ENCODE measurements at regions not wholly inside any gene's neighbourhood (a gene's known extent, or its start where the extent isn't known, plus 50 kb on each side); places are given as distances from the start of the nearest gene placed in this dataset.
A peak's percentile ranks its signal among the peaks of the same experiment; 100 is the strongest.

GRCh38 chr1:53390736-53391135 is 62.9 kb upstream of the LRP8 start:
- Histone ChIP-seq H3K4me3 (ENCODE audit: low read depth, low read length) (no peak overlapping the region), H3K9ac (ENCODE audit: low read length) (no peak overlapping the region), H3K4me1 (ENCODE audit: control insufficient read depth, insufficient read depth, low read length) (peaks cover 18% of the 10 kb centered on the region), H3K9me3 (ENCODE audit: control insufficient read depth, insufficient read depth, low read depth, low read length) (0 out of 2 replicates have a peak, but pooled peaks cover 3% of the 10 kb centered on the region), H3K27me3 (ENCODE audit: control insufficient read depth, insufficient read depth, low read length) (no peaks in the 10 kb centered on the region), H3K27ac (ENCODE audit: low read depth, low read length) (no peak overlapping the region), H3K36me3 (ENCODE audit: control insufficient read depth, insufficient read depth, low read length) (no peaks in the 10 kb centered on the region)

- H3K4me1 ChIP-seq (ENCODE audit: control insufficient read depth, insufficient read depth, low read length): peaks cover 23% of the 10 kb centered on the region
Observed at GRCh38 chr1:53391296-53391695, 63.4 kb upstream of the LRP8 start.

GRCh38 chr1:53391982-53392381 is 64.1 kb upstream of the LRP8 start:
- no peak overlapping the region for H3K27ac ChIP-seq (ENCODE audit: low read depth, low read length)

More at GRCh38 chr1:53391296-53391695, 63.4 kb upstream of the LRP8 start:
- H3K27me3 ChIP-seq (ENCODE audit: control insufficient read depth, insufficient read depth, low read length): no peaks in the 10 kb centered on the region
- H3K9ac ChIP-seq (ENCODE audit: low read length): no peak overlapping the region
- no peak overlapping the region for H3K27ac ChIP-seq (ENCODE audit: low read depth, low read length)
- H3K36me3 ChIP-seq (ENCODE audit: control insufficient read depth, insufficient read depth, low read length): no peaks in the 10 kb centered on the region
- no peak overlapping the region for H3K4me3 ChIP-seq (ENCODE audit: low read depth, low read length)
- H3K9me3 ChIP-seq (ENCODE audit: control insufficient read depth, insufficient read depth, low read depth, low read length): 0 out of 2 replicates have a peak, but pooled peaks cover 3% of the 10 kb centered on the region

GRCh38 chr1:53392460-53392859 is 64.6 kb upstream of the LRP8 start:
- no peaks in the 10 kb centered on the region for H3K27me3 ChIP-seq (ENCODE audit: control insufficient read depth, insufficient read depth, low read length)
- H3K9me3 ChIP-seq (ENCODE audit: control insufficient read depth, insufficient read depth, low read depth, low read length): 0 out of 2 replicates have a peak, but pooled peaks cover 3% of the 10 kb centered on the region
- no peak overlapping the region for H3K9ac ChIP-seq (ENCODE audit: low read length)
- H3K4me1 ChIP-seq (ENCODE audit: control insufficient read depth, insufficient read depth, low read length): peaks cover 35% of the 10 kb centered on the region
- no peak overlapping the region for H3K4me3 ChIP-seq (ENCODE audit: low read depth, low read length)
- H3K36me3 ChIP-seq (ENCODE audit: control insufficient read depth, insufficient read depth, low read length): no peaks in the 10 kb centered on the region
- H3K27ac ChIP-seq (ENCODE audit: low read depth, low read length): no peak overlapping the region

More at GRCh38 chr1:53391982-53392381, 64.1 kb upstream of the LRP8 start:
- Histone ChIP-seq H3K9me3 (ENCODE audit: control insufficient read depth, insufficient read depth, low read depth, low read length) (0 out of 2 replicates have a peak, but pooled peaks cover 3% of the 10 kb centered on the region), H3K36me3 (ENCODE audit: control insufficient read depth, insufficient read depth, low read length) (no peaks in the 10 kb centered on the region), H3K9ac (ENCODE audit: low read length) (no peak overlapping the region), H3K4me3 (ENCODE audit: low read depth, low read length) (no peak overlapping the region), H3K27me3 (ENCODE audit: control insufficient read depth, insufficient read depth, low read length) (no peaks in the 10 kb centered on the region), H3K4me1 (ENCODE audit: control insufficient read depth, insufficient read depth, low read length) (peaks cover 30% of the 10 kb centered on the region)

- 0 out of 2 replicates have a peak overlapping the region, but pooled peaks have one; percentile 28 for H3K27ac ChIP-seq (ENCODE audit: low read depth, low read length)
- H3K4me3 ChIP-seq (ENCODE audit: low read depth, low read length): no peak overlapping the region
Observed at GRCh38 chr1:53393325-53393792, 65.5 kb upstream of the LRP8 start.

GRCh38 chr1:53394306-53394705 is 64.9 kb upstream of the DMRTB1 start:
- no peak overlapping the region for H3K9ac ChIP-seq (ENCODE audit: low read length)
- no peaks in the 10 kb centered on the region for H3K27me3 ChIP-seq (ENCODE audit: control insufficient read depth, insufficient read depth, low read length)
- no peak overlapping the region for H3K27ac ChIP-seq (ENCODE audit: low read depth, low read length)
- H3K36me3 ChIP-seq (ENCODE audit: control insufficient read depth, insufficient read depth, low read length): no peaks in the 10 kb centered on the region
- peaks cover 46% of the 10 kb centered on the region for H3K4me1 ChIP-seq (ENCODE audit: control insufficient read depth, insufficient read depth, low read length)
- no peaks in the 10 kb centered on the region for H3K9me3 ChIP-seq (ENCODE audit: control insufficient read depth, insufficient read depth, low read depth, low read length)
- H3K4me3 ChIP-seq (ENCODE audit: low read depth, low read length): no peak overlapping the region

More at GRCh38 chr1:53393325-53393792, 65.5 kb upstream of the LRP8 start:
- Histone ChIP-seq H3K9ac (ENCODE audit: low read length) (no peak overlapping the region), H3K27me3 (ENCODE audit: control insufficient read depth, insufficient read depth, low read length) (no peaks in the 10 kb centered on the region), H3K4me1 (ENCODE audit: control insufficient read depth, insufficient read depth, low read length) (peaks cover 42% of the 10 kb centered on the region), H3K36me3 (ENCODE audit: control insufficient read depth, insufficient read depth, low read length) (no peaks in the 10 kb centered on the region), H3K9me3 (ENCODE audit: control insufficient read depth, insufficient read depth, low read depth, low read length) (no peaks in the 10 kb centered on the region)

GRCh38 chr1:53395671-53396215 is 63.5 kb upstream of the DMRTB1 start:
- Histone ChIP-seq H3K27me3 (ENCODE audit: control insufficient read depth, insufficient read depth, low read length) (no peaks in the 10 kb centered on the region), H3K9ac (ENCODE audit: low read length) (peak overlapping the region; percentile 8)

GRCh38 chr1:53396573-53397268 is 62.5 kb upstream of the DMRTB1 start:
- Histone ChIP-seq H3K36me3 (ENCODE audit: control insufficient read depth, insufficient read depth, low read length) (no peaks in the 10 kb centered on the region), H3K27ac (ENCODE audit: low read depth, low read length) (no peak overlapping the region; the same call in 1 of the 2 replicates), H3K27me3 (ENCODE audit: control insufficient read depth, insufficient read depth, low read length) (no peaks in the 10 kb centered on the region), H3K4me3 (ENCODE audit: low read depth, low read length) (no peak overlapping the region), H3K9me3 (ENCODE audit: control insufficient read depth, insufficient read depth, low read depth, low read length) (no peaks in the 10 kb centered on the region), H3K9ac (ENCODE audit: low read length) (peak overlapping the region; percentile 24), H3K4me1 (ENCODE audit: control insufficient read depth, insufficient read depth, low read length) (peaks cover 46% of the 10 kb centered on the region)

More at GRCh38 chr1:53395671-53396215, 63.5 kb upstream of the DMRTB1 start:
- H3K36me3 ChIP-seq (ENCODE audit: control insufficient read depth, insufficient read depth, low read length): no peaks in the 10 kb centered on the region
- H3K27ac ChIP-seq (ENCODE audit: low read depth, low read length): no peak overlapping the region
- no peaks in the 10 kb centered on the region for H3K9me3 ChIP-seq (ENCODE audit: control insufficient read depth, insufficient read depth, low read depth, low read length)
- H3K4me3 ChIP-seq (ENCODE audit: low read depth, low read length): no peak overlapping the region
- peaks cover 46% of the 10 kb centered on the region for H3K4me1 ChIP-seq (ENCODE audit: control insufficient read depth, insufficient read depth, low read length)

GRCh38 chr1:53398091-53398490 is 61.1 kb upstream of the DMRTB1 start:
- no peaks in the 10 kb centered on the region for H3K27me3 ChIP-seq (ENCODE audit: control insufficient read depth, insufficient read depth, low read length)
- no peaks in the 10 kb centered on the region for H3K36me3 ChIP-seq (ENCODE audit: control insufficient read depth, insufficient read depth, low read length)
- H3K4me1 ChIP-seq (ENCODE audit: control insufficient read depth, insufficient read depth, low read length): peaks cover 46% of the 10 kb centered on the region
- H3K27ac ChIP-seq (ENCODE audit: low read depth, low read length): no peak overlapping the region; the same call in 1 of the 2 replicates
- peak overlapping the region; percentile 20 for H3K9ac ChIP-seq (ENCODE audit: low read length)
- H3K4me3 ChIP-seq (ENCODE audit: low read depth, low read length): no peak overlapping the region
- peaks cover 8% of the 10 kb centered on the region for H3K9me3 ChIP-seq (ENCODE audit: control insufficient read depth, insufficient read depth, low read depth, low read length)

GRCh38 chr1:53398576-53399365 is 60.4 kb upstream of the DMRTB1 start:
- Histone ChIP-seq H3K36me3 (ENCODE audit: control insufficient read depth, insufficient read depth, low read length) (no peaks in the 10 kb centered on the region), H3K27me3 (ENCODE audit: control insufficient read depth, insufficient read depth, low read length) (no peaks in the 10 kb centered on the region), H3K27ac (ENCODE audit: low read depth, low read length) (no peak overlapping the region; the same call in 1 of the 2 replicates), H3K4me3 (ENCODE audit: low read depth, low read length) (no peak overlapping the region), H3K9me3 (ENCODE audit: control insufficient read depth, insufficient read depth, low read depth, low read length) (peaks cover 8% of the 10 kb centered on the region), H3K4me1 (ENCODE audit: control insufficient read depth, insufficient read depth, low read length) (peaks cover 42% of the 10 kb centered on the region), H3K9ac (ENCODE audit: low read length) (peak overlapping the region; percentile 0)

All from HUES6 (cell line).